ENCODE measurements at regions not wholly inside any gene's neighbourhood (a gene's known extent, or its start where the extent isn't known, plus 50 kb on each side); places are given as distances from the start of the nearest gene placed in this dataset.

- Mint-ChIP-seq H3K36me3 (ENCODE audit: low read depth) (no peaks in the 10 kb centered on the region), H3K4me1 (no peaks in the 10 kb centered on the region), H3K27me3 (peaks cover 2% of the 10 kb centered on the region), H3K4me3 (no peak overlapping the region), H3K27ac (no peak overlapping the region), H3K9me3 (no peaks in the 10 kb centered on the region)
- intact Hi-C loops (cut with micrococcal nuclease) = no loop called here
- DNase-seq = no peak
Measured at GRCh38 chr20:20897145-20897544, 184.7 kb upstream of the RALGAPA2 start.

GRCh38 chr20:20896606-20897005 is 184.2 kb upstream of the RALGAPA2 start:
- intact Hi-C loops (cut with micrococcal nuclease) = no loop called here
- no peak overlapping the region for H3K27ac Mint-ChIP-seq
- H3K36me3 Mint-ChIP-seq (ENCODE audit: low read depth) = no peaks in the 10 kb centered on the region
- H3K9me3 Mint-ChIP-seq = no peaks in the 10 kb centered on the region
- peaks cover 2% of the 10 kb centered on the region for H3K27me3 Mint-ChIP-seq
- no peaks in the 10 kb centered on the region for H3K4me1 Mint-ChIP-seq
- no peak overlapping the region for H3K4me3 Mint-ChIP-seq
- DNase-seq = no peak

GRCh38 chr20:20895537-20895936 is 183.1 kb upstream of the RALGAPA2 start:
- Mint-ChIP-seq H3K9me3 (no peaks in the 10 kb centered on the region), H3K36me3 (ENCODE audit: low read depth) (no peaks in the 10 kb centered on the region)
- intact Hi-C loops (cut with micrococcal nuclease) = no loop called here

GRCh38 chr20:20894753-20895152 is 182.3 kb upstream of the RALGAPA2 start:
- Mint-ChIP-seq H3K4me1 (no peaks in the 10 kb centered on the region), H3K27me3 (peaks cover 2% of the 10 kb centered on the region), H3K4me3 (no peak overlapping the region), H3K9me3 (no peaks in the 10 kb centered on the region), H3K27ac (no peak overlapping the region), H3K36me3 (ENCODE audit: low read depth) (no peaks in the 10 kb centered on the region)
- DNase-seq = no peak
- intact Hi-C loops (cut with micrococcal nuclease) = no loop called here

More at GRCh38 chr20:20895537-20895936, 183.1 kb upstream of the RALGAPA2 start:
- no peak overlapping the region for H3K4me3 Mint-ChIP-seq
- H3K27ac Mint-ChIP-seq = no peak overlapping the region
- DNase-seq = no peak
- H3K4me1 Mint-ChIP-seq = no peaks in the 10 kb centered on the region
- peaks cover 2% of the 10 kb centered on the region for H3K27me3 Mint-ChIP-seq

- DNase-seq = no peak
- H3K9me3 Mint-ChIP-seq = no peaks in the 10 kb centered on the region
- no peak overlapping the region for H3K27ac Mint-ChIP-seq
- no peaks in the 10 kb centered on the region for H3K4me1 Mint-ChIP-seq
- no peaks in the 10 kb centered on the region for H3K36me3 Mint-ChIP-seq (ENCODE audit: low read depth)
- intact Hi-C loops (cut with micrococcal nuclease) = no loop called here
- peaks cover 1% of the 10 kb centered on the region for H3K27me3 Mint-ChIP-seq
- H3K4me3 Mint-ChIP-seq = no peak overlapping the region
Measured at GRCh38 chr20:20894280-20894679, 181.8 kb upstream of the RALGAPA2 start.

- Mint-ChIP-seq H3K27me3 (no peaks in the 10 kb centered on the region), H3K9me3 (no peaks in the 10 kb centered on the region), H3K27ac (no peak overlapping the region), H3K36me3 (ENCODE audit: low read depth) (no peaks in the 10 kb centered on the region), H3K4me3 (no peak overlapping the region), H3K4me1 (no peaks in the 10 kb centered on the region)
- DNase-seq = no peak
- intact Hi-C loops (cut with micrococcal nuclease) = no loop called here
Measured at GRCh38 chr20:20892328-20892727, 179.9 kb upstream of the RALGAPA2 start.

- DNase-seq = no peak
- Mint-ChIP-seq H3K4me3 (no peak overlapping the region), H3K9me3 (no peaks in the 10 kb centered on the region), H3K36me3 (ENCODE audit: low read depth) (no peaks in the 10 kb centered on the region), H3K4me1 (no peaks in the 10 kb centered on the region), H3K27ac (no peak overlapping the region), H3K27me3 (no peaks in the 10 kb centered on the region)
- intact Hi-C loops (cut with micrococcal nuclease) = no loop called here
Measured at GRCh38 chr20:20890751-20891150, 178.3 kb upstream of the RALGAPA2 start.

GRCh38 chr20:20888936-20889335 is 176.5 kb upstream of the RALGAPA2 start:
- no peaks in the 10 kb centered on the region for H3K27me3 Mint-ChIP-seq
- H3K9me3 Mint-ChIP-seq = no peaks in the 10 kb centered on the region
- intact Hi-C loops (cut with micrococcal nuclease) = no loop called here
- H3K36me3 Mint-ChIP-seq (ENCODE audit: low read depth) = no peaks in the 10 kb centered on the region
- no peak overlapping the region for H3K4me3 Mint-ChIP-seq
- no peak overlapping the region for H3K27ac Mint-ChIP-seq
- DNase-seq = no peak
- H3K4me1 Mint-ChIP-seq = no peaks in the 10 kb centered on the region

GRCh38 chr20:20888266-20888656 is 175.8 kb upstream of the RALGAPA2 start:
- intact Hi-C loops (cut with micrococcal nuclease) = no loop called here
- Mint-ChIP-seq H3K27me3 (no peaks in the 10 kb centered on the region), H3K27ac (no peak overlapping the region), H3K4me3 (no peak overlapping the region), H3K36me3 (ENCODE audit: low read depth) (no peaks in the 10 kb centered on the region), H3K4me1 (no peaks in the 10 kb centered on the region), H3K9me3 (no peaks in the 10 kb centered on the region)
- DNase-seq = no peak

- no peak for DNase-seq
- Mint-ChIP-seq H3K36me3 (ENCODE audit: low read depth) (no peaks in the 10 kb centered on the region), H3K27ac (no peak overlapping the region), H3K4me1 (no peaks in the 10 kb centered on the region), H3K27me3 (peaks cover 2% of the 10 kb centered on the region), H3K9me3 (no peaks in the 10 kb centered on the region), H3K4me3 (no peak overlapping the region)
- intact Hi-C loops (cut with micrococcal nuclease) = no loop called here
Measured at GRCh38 chr20:20887593-20888265, 175.3 kb upstream of the RALGAPA2 start.

GRCh38 chr20:20881808-20882207 is 169.4 kb upstream of the RALGAPA2 start:
- peaks cover 7% of the 10 kb centered on the region for H3K27me3 Mint-ChIP-seq
- intact Hi-C loops (cut with micrococcal nuclease) = no loop called here
- no peak overlapping the region for H3K27ac Mint-ChIP-seq
- no peaks in the 10 kb centered on the region for H3K9me3 Mint-ChIP-seq
- no peak overlapping the region for H3K4me3 Mint-ChIP-seq
- DNase-seq = no peak
- H3K4me1 Mint-ChIP-seq = no peaks in the 10 kb centered on the region
- no peaks in the 10 kb centered on the region for H3K36me3 Mint-ChIP-seq (ENCODE audit: low read depth)

- Mint-ChIP-seq H3K27me3 (peaks cover 5% of the 10 kb centered on the region), H3K27ac (no peak overlapping the region), H3K9me3 (no peaks in the 10 kb centered on the region), H3K36me3 (ENCODE audit: low read depth) (no peaks in the 10 kb centered on the region), H3K4me1 (no peaks in the 10 kb centered on the region), H3K4me3 (no peak overlapping the region)
- no peak for DNase-seq
- intact Hi-C loops (cut with micrococcal nuclease) = no loop called here
Measured at GRCh38 chr20:20877079-20877478, 164.6 kb upstream of the RALGAPA2 start.

GRCh38 chr20:20875716-20876115 is 163.3 kb upstream of the RALGAPA2 start:
- H3K27ac Mint-ChIP-seq = no peak overlapping the region
- no peak for DNase-seq
- H3K4me3 Mint-ChIP-seq = no peak overlapping the region
- H3K9me3 Mint-ChIP-seq = no peaks in the 10 kb centered on the region
- intact Hi-C loops (cut with micrococcal nuclease) = no loop called here
- H3K36me3 Mint-ChIP-seq (ENCODE audit: low read depth) = no peaks in the 10 kb centered on the region
- peaks cover 7% of the 10 kb centered on the region for H3K27me3 Mint-ChIP-seq
- H3K4me1 Mint-ChIP-seq = no peaks in the 10 kb centered on the region

- Mint-ChIP-seq H3K4me3 (no peak overlapping the region), H3K27ac (no peak overlapping the region), H3K9me3 (no peaks in the 10 kb centered on the region), H3K4me1 (no peaks in the 10 kb centered on the region), H3K27me3 (peaks cover 6% of the 10 kb centered on the region), H3K36me3 (ENCODE audit: low read depth) (no peaks in the 10 kb centered on the region)
- no peak for DNase-seq
- intact Hi-C loops (cut with micrococcal nuclease) = no loop called here
Measured at GRCh38 chr20:20872428-20872827, 160.0 kb upstream of the RALGAPA2 start.

- intact Hi-C loops (cut with micrococcal nuclease) = no loop called here
- Mint-ChIP-seq H3K4me3 (no peak overlapping the region), H3K36me3 (ENCODE audit: low read depth) (no peaks in the 10 kb centered on the region), H3K27ac (no peak overlapping the region), H3K27me3 (peaks cover 5% of the 10 kb centered on the region), H3K9me3 (no peaks in the 10 kb centered on the region), H3K4me1 (no peaks in the 10 kb centered on the region)
- no peak for DNase-seq
Measured at GRCh38 chr20:20869161-20869775, 156.8 kb upstream of the RALGAPA2 start.
